HFF-Myc (cell line): ENCODE measurements at regions not wholly inside any gene's neighbourhood (a gene's known extent, or its start where the extent isn't known, plus 50 kb on each side); places are given as distances from the start of the nearest gene placed in this dataset.

ENCODE experiments used
- DNase-seq: peaks from one replicate; pipeline ENCODE4 v3.0.0-alpha.2; 2011; ENCODE audit warnings: low read depth; ENCODE audit errors: extremely low read depth
- H3K4me3 ChIP-seq: replicated peaks from 2 replicates; pipeline ENCODE4 v1.5.1; 2011; ENCODE audit warnings: low read depth, mild to moderate bottlenecking, control low read depth, low read length
- CTCF ChIP-seq: IDR thresholded peaks from 2 replicates; pipeline ENCODE4 v1.5.1; 2012; ENCODE audit warnings: mild to moderate bottlenecking, low read depth, low read length, control low read depth; ENCODE audit errors: missing control alignments

- no peak for TF ChIP-seq CTCF
- H3K4me3 ChIP-seq, result no peak overlapping the region
- no peak for DNase-seq
These were observed 592.0 kb downstream of the BCKDHB start for GRCh38 chr6:80698459-80698858.

- TF ChIP-seq CTCF, result no peak
- H3K4me3 ChIP-seq, result no peak overlapping the region
- no peak for DNase-seq
These were observed 589.8 kb downstream of the BCKDHB start for GRCh38 chr6:80696268-80696667.

- TF ChIP-seq CTCF, result no peak
- DNase-seq, result no peak
- no peak overlapping the region for H3K4me3 ChIP-seq
These were observed 584.2 kb downstream of the BCKDHB start for GRCh38 chr6:80690551-80691131.

DNA sequence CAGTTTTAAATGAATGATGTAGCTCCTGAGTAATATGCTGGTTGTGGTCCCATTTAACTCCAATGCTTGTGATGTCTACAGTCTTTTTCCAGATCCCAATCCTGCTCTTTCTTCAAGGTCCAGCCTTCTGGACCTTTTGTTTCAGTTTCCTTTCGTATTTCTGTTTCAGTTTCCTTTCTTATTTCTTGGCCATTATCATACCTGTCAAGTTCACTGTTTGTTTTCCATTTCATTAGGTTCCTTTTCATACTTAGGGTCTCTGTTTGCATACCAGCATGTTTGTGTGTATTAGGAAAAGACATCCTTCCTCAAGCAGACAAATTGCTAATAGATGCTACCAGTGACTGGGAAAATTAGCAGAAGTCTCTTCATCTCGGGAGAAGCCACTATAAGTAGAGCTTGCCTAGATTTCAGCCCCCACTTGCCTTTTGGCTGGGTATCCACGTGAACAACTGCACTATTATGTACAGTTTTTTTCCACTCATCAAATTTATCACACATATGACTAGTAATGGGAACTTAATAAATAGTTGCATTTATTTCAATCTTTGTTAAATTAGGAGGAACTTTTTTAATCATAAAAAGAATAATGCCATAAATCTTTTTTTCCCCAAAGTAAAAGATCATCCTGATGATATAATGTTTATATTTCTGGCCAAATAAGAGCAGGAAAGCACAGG is 583.4 kb downstream of the BCKDHB start:
- H3K4me3 ChIP-seq, result no peak overlapping the region
- no peak for DNase-seq

GRCh38 chr6:80679992-80680391 is 573.5 kb downstream of the BCKDHB start:
- no peak for TF ChIP-seq CTCF
- H3K4me3 ChIP-seq, result no peak overlapping the region
- DNase-seq, result no peak

More for the DNA sequence above, 583.4 kb downstream of the BCKDHB start:
- TF ChIP-seq CTCF, result no peak

- DNase-seq, result no peak
These were observed 569.9 kb downstream of the BCKDHB start for GRCh38 chr6:80676386-80676785.

More at GRCh38 chr6:80676386-80676785, 569.9 kb downstream of the BCKDHB start:
- H3K4me3 ChIP-seq, result no peak overlapping the region
- no peak for TF ChIP-seq CTCF
